Stimulated activated CD8-positive, alpha-beta memory T cell treated with anti-CD3 and anti-CD28 coated beads, Interleukin-7, amount 100 ng/mL, for 4 hours (primary cell): ENCODE measurements at regions not wholly inside any gene's neighbourhood (a gene's known extent, or its start where the extent isn't known, plus 50 kb on each side); places are given as distances from the start of the nearest gene placed in this dataset.
"Not testable (repeated sequence)": the region's sequence is repeated elsewhere in the genome, so short reads cannot be mapped to it uniquely, and the experiment has no call there.

Source experiments
- DNase-seq, 2 donors: peaks; one replicate each; pipeline ENCODE4 v3.0.0-alpha.2; 2020; ENCODE audit warnings: low read depth in 2 of 2

DNA sequence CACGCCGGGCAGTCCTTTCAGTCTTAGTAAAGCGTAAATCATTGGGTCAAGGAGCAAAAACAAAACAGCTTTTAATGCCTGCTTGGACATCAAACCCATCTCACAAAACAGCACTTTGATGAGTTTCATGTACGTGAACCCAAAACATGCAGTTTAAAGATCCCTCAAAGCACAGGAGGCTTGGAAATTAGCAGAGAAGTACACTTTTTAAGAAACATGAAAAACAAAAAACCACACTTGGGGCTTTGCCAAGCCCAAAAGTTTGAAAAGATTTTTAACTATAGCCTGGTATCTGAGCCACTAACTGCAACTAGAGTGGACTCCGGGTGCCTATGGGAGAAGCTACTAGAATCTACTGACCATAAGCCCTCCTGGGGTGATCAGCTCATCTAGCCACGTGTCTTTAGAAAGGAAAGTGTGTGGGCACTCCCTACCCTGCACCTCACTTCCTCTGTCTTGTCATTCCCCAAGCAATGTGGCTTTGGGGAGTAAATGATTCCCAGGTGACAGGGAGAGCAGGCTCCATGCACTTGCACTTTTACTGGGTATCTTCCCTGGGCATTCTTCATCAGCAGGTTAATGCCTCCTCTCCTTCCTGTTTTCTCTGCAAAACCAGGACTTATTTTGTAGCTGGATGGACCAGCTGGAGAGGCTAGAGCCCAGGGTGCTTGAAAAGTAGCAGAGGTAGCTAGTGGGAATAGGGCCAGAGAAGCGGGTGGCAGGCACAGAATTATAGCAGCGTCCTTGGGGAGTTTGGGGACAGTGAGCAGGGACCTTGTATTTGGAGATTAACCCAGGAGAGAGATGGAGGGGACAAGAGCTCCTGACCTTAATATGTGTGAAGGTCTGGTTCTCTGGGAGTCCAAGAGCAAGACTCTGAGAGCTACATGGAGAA is 339.3 kb downstream of the BCL11B start:
- no peak for DNase-seq

GRCh38 chr14:98934569-98934968 is 337.4 kb downstream of the BCL11B start:
- not testable (repeated sequence) for DNase-seq

GRCh38 chr14:98935921-98936320 is 336.1 kb downstream of the BCL11B start:
- no peak for DNase-seq

DNA sequence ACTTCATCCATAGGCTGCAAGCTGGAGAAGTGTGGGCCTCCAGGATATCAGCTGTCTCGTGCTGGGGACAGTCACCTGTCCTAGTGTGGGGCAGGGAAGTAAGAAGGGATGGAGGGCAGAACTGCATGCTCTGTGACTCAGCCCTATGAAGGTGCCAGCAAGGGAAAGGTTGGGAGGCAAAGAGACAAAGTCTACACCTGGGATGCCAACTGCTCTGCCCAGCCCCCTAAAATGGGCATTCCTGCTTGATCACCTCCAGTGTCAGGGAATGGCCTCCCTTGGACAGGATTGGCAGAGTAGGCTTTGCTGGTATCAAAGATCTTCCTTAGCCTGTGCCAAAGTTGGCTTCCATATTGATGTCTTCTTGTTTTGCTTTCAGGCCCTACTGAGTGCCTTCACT is 335.0 kb downstream of the BCL11B start:
- no peak for DNase-seq

- DNase-seq, result no peak
These were observed 334.1 kb downstream of the BCL11B start for GRCh38 chr14:98937712-98938505.

DNA sequence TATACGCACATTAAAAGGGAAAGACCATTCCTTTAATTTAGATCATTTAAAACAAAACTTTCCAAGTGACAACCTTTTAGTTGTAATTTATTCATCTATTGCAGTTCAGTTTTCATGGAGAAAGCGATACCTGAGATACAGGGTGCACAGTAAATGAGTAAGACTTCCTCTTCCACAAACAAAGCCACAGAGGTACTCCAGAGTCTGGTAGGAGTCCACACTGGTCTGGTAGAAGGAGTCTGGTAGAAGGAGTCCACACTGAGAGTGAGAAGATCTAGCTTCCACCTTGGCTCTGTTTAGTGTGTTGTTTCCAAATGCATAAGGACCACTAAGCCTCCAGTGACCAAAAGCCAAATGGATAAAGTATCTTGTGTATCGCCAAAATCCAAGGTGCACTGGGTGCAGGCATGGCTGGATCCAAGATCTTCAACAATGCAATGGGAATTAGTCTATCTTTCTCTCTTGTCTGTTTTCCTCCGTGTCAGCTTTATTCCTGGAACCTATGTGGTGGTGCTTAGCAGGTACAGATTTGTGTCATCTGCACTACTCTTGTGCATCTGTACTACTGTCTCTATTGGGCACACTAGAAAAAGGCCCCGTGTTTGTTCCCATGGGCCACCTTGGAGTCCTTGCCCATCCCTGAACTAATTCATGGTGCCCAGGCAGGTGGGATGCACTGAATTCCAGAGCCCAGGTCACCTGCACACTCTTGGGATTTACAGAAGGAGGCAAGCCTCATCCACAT is 331.1 kb downstream of the BCL11B start:
- DNase-seq, result no peak

DNA sequence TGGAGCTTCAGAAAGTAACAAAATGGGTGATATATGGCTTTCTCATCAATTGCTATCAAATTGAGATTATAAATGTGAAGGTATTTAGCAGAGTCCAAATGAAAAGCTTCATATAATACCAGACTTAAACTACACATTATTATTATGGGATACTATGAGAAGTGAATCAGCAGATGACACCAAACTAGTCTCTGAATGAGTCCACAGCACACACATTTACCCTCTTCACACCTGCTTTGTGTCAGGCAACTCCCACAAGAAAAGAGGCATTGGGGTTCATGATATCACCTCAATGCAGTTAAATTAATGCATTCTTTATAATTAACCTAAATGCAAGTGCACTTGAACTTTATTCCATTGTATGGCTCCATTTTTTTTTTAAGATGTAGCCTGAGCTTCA is 330.5 kb downstream of the BCL11B start:
- no peak for DNase-seq

GRCh38 chr14:98943907-98944306 is 328.1 kb downstream of the BCL11B start:
- DNase-seq, result no peak

- no peak for DNase-seq
These were observed 327.0 kb downstream of the BCL11B start for GRCh38 chr14:98944989-98945388.

- DNase-seq, result no peak
These were observed 326.1 kb downstream of the BCL11B start for GRCh38 chr14:98945611-98946570.

GRCh38 chr14:98946940-98947339 is 325.1 kb downstream of the BCL11B start:
- DNase-seq, result no peak

DNA sequence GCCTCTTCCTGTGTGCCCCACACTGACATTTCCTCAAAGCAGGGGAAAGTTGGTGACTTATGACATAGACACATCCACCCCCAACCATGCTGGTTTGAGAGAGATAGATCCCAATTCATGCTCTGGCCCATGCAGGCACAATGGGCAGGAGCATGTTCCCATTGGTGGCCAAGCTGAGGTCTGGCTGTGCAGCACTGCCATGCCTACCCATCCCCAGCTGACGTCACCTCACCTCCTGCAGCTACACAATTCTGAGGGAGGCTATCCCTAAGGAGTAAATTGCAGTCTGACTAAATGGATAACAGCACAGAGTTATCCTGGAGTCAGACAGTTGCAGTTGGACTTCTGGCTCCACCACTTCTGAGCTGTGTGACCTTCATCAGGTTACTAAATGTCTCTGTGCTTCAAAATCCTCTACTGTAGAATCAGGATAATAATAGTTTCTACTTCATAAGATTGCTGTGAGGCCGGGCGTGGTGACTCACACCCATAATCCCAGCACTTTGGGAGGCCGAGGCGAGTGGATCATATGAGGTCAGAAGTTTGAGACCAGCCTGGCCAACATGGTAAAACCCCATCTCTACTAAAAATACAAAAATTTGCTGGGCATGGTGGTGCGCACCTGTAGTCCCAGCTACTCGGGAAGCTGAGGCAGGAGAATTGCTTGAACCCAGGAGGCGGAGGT is 323.9 kb downstream of the BCL11B start:
- DNase-seq, result no peak

DNA sequence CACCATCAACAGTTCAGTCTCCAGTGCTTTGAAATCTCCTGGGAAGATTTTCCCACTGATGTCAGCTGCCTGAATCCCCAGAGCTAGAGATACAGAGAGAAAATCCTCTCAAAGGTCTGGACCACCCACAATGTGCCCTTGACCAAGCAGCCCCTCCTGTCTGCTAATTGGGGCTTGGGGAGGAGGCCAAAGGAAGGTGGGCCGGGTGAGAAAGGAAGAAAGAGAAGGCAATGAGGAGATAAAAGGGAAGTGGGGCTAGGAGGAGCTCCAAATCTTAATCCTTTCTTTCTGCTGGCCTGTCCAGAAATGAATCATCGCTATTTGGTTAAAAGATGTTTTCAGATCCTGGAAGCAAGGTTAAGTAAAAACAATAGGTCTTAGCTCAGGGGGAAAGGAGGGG is 322.9 kb downstream of the BCL11B start:
- no peak for DNase-seq

- no peak for DNase-seq
These were observed 322.4 kb downstream of the BCL11B start for GRCh38 chr14:98949481-98950135.

GRCh38 chr14:98950353-98950895 is 321.6 kb downstream of the BCL11B start:
- DNase-seq, result no peak

- DNase-seq, result no peak
These were observed 321.0 kb downstream of the BCL11B start for GRCh38 chr14:98951031-98951430.

- no peak for DNase-seq
These were observed 320.4 kb downstream of the BCL11B start for GRCh38 chr14:98951521-98952152.

- DNase-seq, result no peak
These were observed 319.2 kb downstream of the BCL11B start for GRCh38 chr14:98952593-98953350.
